ENCODE measurements at regions not wholly inside any gene's neighbourhood (a gene's known extent, or its start where the extent isn't known, plus 50 kb on each side); places are given as distances from the start of the nearest gene placed in this dataset.
"Not testable (repeated sequence)": the region's sequence is repeated elsewhere in the genome, so short reads cannot be mapped to it uniquely, and the experiment has no call there.

DNA sequence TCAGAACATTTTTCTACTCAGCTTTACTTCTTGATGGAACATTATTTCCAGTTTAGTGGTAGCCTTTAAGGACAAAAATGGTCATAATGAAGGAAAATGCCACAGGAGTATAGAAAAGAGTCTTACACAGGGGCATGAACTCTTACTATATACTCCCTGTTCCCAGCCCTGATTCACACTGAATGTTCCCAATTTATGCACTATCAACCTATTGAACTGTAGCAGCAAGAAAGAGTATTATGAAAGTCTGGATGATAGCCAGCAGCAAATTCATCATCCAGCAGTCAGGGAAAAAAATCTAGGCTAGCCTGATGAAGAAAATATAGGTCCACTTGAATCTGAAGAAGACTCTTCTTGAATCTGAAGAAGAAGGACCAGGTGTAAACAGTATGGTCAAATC lies 1170.3 kb upstream of the CHAC2 start:
- no peak for TF ChIP-seq EZH2 (optimal IDR thresholded peaks at IDR 0.05; ENCODE audit: low read depth, low read length)
- TF ChIP-seq, protein P1, sequence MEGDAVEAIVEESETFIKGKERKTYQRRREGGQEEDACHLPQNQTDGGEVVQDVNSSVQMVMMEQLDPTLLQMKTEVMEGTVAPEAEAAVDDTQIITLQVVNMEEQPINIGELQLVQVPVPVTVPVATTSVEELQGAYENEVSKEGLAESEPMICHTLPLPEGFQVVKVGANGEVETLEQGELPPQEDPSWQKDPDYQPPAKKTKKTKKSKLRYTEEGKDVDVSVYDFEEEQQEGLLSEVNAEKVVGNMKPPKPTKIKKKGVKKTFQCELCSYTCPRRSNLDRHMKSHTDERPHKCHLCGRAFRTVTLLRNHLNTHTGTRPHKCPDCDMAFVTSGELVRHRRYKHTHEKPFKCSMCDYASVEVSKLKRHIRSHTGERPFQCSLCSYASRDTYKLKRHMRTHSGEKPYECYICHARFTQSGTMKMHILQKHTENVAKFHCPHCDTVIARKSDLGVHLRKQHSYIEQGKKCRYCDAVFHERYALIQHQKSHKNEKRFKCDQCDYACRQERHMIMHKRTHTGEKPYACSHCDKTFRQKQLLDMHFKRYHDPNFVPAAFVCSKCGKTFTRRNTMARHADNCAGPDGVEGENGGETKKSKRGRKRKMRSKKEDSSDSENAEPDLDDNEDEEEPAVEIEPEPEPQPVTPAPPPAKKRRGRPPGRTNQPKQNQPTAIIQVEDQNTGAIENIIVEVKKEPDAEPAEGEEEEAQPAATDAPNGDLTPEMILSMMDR (IDR thresholded peaks at IDR 0.05; ENCODE audit: low read length): no peak
- no peak for TF ChIP-seq EZH2phosphoT487 (IDR thresholded peaks at IDR 0.05; ENCODE audit: low read length)
- Histone ChIP-seq H2AFZ (ENCODE audit: low read length) (no peak overlapping the region), H3K9me3 (replicated peaks; ENCODE audit: insufficient read depth, low read length) (no peaks in the 10 kb centered on the region)

DNA sequence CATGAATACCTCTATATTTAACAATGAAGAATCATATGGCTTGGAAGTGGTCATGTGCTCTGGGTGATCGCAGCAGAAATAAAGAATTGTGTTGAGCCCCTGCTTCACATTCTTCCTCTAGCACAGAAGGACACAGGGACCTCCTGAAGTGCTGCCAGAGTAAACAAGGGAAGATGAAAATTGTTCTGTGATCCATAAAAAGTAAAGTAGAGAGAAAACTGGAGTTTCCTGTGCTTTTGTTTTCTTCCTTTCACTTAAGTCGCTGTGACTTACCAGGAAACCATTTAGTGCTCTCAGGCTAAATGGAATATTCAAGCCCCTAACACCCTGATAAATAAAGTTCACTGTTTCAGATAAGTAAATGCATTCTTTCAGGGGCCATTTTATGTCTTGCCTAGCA lies 1173.6 kb upstream of the CHAC2 start:
- Histone ChIP-seq H3K4me2 (ENCODE audit: low read depth, low read length) (no peak overlapping the region), H3K9me3 (replicated peaks; ENCODE audit: insufficient read depth, low read length) (no peaks in the 10 kb centered on the region), H3K79me2 (ENCODE audit: low read length) (no peaks in the 10 kb centered on the region), H3K36me3 (replicated peaks; ENCODE audit: insufficient read depth, low read length) (no peaks in the 10 kb centered on the region), H3F3A (ENCODE audit: insufficient read depth, low read length) (no peaks in the 10 kb centered on the region), H3K9me2 (replicated peaks; ENCODE audit: insufficient read depth, low read length) (no peaks in the 10 kb centered on the region), H3K4me1 (ENCODE audit: low read length) (no peaks in the 10 kb centered on the region), H2AFZ (ENCODE audit: low read length) (no peak overlapping the region), H4K20me1 (ENCODE audit: insufficient read depth, low read length) (no peaks in the 10 kb centered on the region), H3K4me3 (ENCODE audit: low read length) (no peak overlapping the region), H3K27me3 (replicated peaks; ENCODE audit: insufficient read depth, low read length) (no peaks in the 10 kb centered on the region), H3K9ac (ENCODE audit: low read length) (no peak overlapping the region), H3K27ac (ENCODE audit: low read length) (no peak overlapping the region)
- TF ChIP-seq EZH2 (optimal IDR thresholded peaks at IDR 0.05; ENCODE audit: low read depth, low read length) (no peak), EZH2phosphoT487 (IDR thresholded peaks at IDR 0.05; ENCODE audit: low read length) (no peak)
- TF ChIP-seq, protein P1 (IDR thresholded peaks at IDR 0.05; ENCODE audit: low read length): no peak
- DNase-seq: no peak

More for the DNA sequence above, 1170.3 kb upstream of the CHAC2 start:
- Histone ChIP-seq H3K79me2 (ENCODE audit: low read length) (no peaks in the 10 kb centered on the region), H4K20me1 (ENCODE audit: insufficient read depth, low read length) (no peaks in the 10 kb centered on the region), H3K27ac (ENCODE audit: low read length) (no peak overlapping the region), H3K4me3 (ENCODE audit: low read length) (no peak overlapping the region), H3K36me3 (replicated peaks; ENCODE audit: insufficient read depth, low read length) (no peaks in the 10 kb centered on the region), H3K9ac (ENCODE audit: low read length) (no peak overlapping the region), H3K9me2 (replicated peaks; ENCODE audit: insufficient read depth, low read length) (no peaks in the 10 kb centered on the region), H3F3A (ENCODE audit: insufficient read depth, low read length) (no peaks in the 10 kb centered on the region), H3K27me3 (replicated peaks; ENCODE audit: insufficient read depth, low read length) (no peaks in the 10 kb centered on the region), H3K4me2 (ENCODE audit: low read depth, low read length) (no peak overlapping the region), H3K4me1 (ENCODE audit: low read length) (no peaks in the 10 kb centered on the region)
- no peak for DNase-seq

DNA sequence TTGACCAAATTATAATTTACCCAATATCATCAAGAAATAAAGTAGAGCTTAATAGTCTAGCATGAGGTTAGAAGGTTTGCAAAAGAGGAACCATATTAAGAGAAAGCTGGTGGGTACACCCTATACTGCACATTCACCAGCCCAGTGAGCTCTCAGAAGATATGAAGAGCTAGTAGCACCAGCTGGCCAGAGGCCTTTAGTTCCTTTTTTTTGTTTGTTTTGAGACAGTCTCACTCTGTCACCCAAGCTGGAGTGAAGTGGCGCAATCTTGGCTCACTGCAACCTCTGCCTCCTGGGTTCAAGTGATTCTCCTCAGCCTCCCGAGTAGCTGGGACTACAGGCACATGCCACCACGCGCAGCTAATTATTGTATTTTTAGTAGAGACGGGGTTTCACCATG lies 1183.5 kb upstream of the CHAC2 start:
- H3K27me3 ChIP-seq (replicated peaks; ENCODE audit: insufficient read depth, low read length); H3K9ac ChIP-seq (ENCODE audit: low read length); H2AFZ ChIP-seq (ENCODE audit: low read length); H3K9me2 ChIP-seq (replicated peaks; ENCODE audit: insufficient read depth, low read length); H3K4me3 ChIP-seq (ENCODE audit: low read length); H3K4me1 ChIP-seq (ENCODE audit: low read length); H3K4me2 ChIP-seq (ENCODE audit: low read depth, low read length); DNase-seq; H3K9me3 ChIP-seq (replicated peaks; ENCODE audit: insufficient read depth, low read length); H3K36me3 ChIP-seq (replicated peaks; ENCODE audit: insufficient read depth, low read length); H3K79me2 ChIP-seq (ENCODE audit: low read length); H3K27ac ChIP-seq (ENCODE audit: low read length); H4K20me1 ChIP-seq (ENCODE audit: insufficient read depth, low read length); H3F3A ChIP-seq (ENCODE audit: insufficient read depth, low read length): not testable (repeated sequence)

DNA sequence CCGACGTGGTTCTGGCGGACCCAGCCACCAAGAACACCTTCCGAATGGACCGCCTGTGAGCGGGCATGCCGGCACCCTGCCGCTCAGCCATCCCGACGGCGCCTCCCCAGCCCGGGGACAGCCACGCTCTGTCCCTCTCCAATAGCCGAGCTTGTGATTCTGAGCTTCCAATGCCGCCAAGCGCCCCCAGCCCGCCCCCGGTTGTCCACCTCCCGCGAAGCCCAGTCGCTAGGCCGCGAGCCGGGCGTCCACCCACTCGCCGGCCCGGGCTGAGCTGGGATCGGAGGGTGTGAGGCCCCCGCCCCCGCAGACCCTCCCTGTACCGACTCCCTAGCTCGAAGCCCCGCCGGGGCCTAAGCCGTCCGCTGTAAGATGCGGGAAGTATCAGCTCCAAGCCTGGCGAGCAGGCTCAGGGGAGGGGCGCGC lies 1195.1 kb upstream of the CHAC2 start:
- no peak overlapping the region for H2AFZ ChIP-seq (ENCODE audit: low read length)
- H3F3A ChIP-seq (ENCODE audit: insufficient read depth, low read length): no peaks in the 10 kb centered on the region

More for the DNA sequence above, 1195.1 kb upstream of the CHAC2 start:
- no peak overlapping the region for H3K4me2 ChIP-seq (ENCODE audit: low read depth, low read length)
- no peaks in the 10 kb centered on the region for H4K20me1 ChIP-seq (ENCODE audit: insufficient read depth, low read length)
- H3K9ac ChIP-seq (ENCODE audit: low read length): no peak overlapping the region
- H3K27me3 ChIP-seq (replicated peaks; ENCODE audit: insufficient read depth, low read length): no peaks in the 10 kb centered on the region
- no peaks in the 10 kb centered on the region for H3K79me2 ChIP-seq (ENCODE audit: low read length)
- H3K27ac ChIP-seq (ENCODE audit: low read length): no peak overlapping the region
- H3K4me3 ChIP-seq (ENCODE audit: low read length): no peak overlapping the region
- DNase-seq: no peak
- H3K36me3 ChIP-seq (replicated peaks; ENCODE audit: insufficient read depth, low read length): no peaks in the 10 kb centered on the region
- H3K4me1 ChIP-seq (ENCODE audit: low read length): no peaks in the 10 kb centered on the region
- TF ChIP-seq EZH2 (optimal IDR thresholded peaks at IDR 0.05; ENCODE audit: low read depth, low read length) (no peak), EZH2phosphoT487 (IDR thresholded peaks at IDR 0.05; ENCODE audit: low read length) (no peak)
- TF ChIP-seq, protein P1 (IDR thresholded peaks at IDR 0.05; ENCODE audit: low read length): no peak
- no peaks in the 10 kb centered on the region for H3K9me3 ChIP-seq (replicated peaks; ENCODE audit: insufficient read depth, low read length)
- no peaks in the 10 kb centered on the region for H3K9me2 ChIP-seq (replicated peaks; ENCODE audit: insufficient read depth, low read length)
